ENCODE measurements at regions not wholly inside any gene's neighbourhood (a gene's known extent, or its start where the extent isn't known, plus 50 kb on each side); places are given as distances from the start of the nearest gene placed in this dataset.

- ATAC-seq (ENCODE audit: insufficient read depth, low FRiP score) (no peak), DNase-seq (no peak)
- Histone ChIP-seq H3K27ac (ENCODE audit: low read depth in 1 of 2, low read length in 1 of 2) (no peak overlapping the region), H3K4me1 (ENCODE audit: control insufficient read depth in 5 of 5, insufficient read depth in 5 of 5, low read length in 5 of 5) (peaks cover 0 to 10% (median 0%) of the 10 kb centered on the region in 5 donors), H3K4me3 (no peak overlapping the region), H3K27me3 (ENCODE audit: control insufficient read depth in 3 of 3, insufficient read depth in 3 of 3, low read length in 2 of 3) (peaks cover 0 to 12% (median 2%) of the 10 kb centered on the region in 3 donors), H3K9ac (ENCODE audit: insufficient read depth in 1 of 2, low read length in 2 of 2) (no peak overlapping the region), H3K36me3 (ENCODE audit: control insufficient read depth in 4 of 4, insufficient read depth in 4 of 4, low read length in 4 of 4) (no peaks in the 10 kb centered on the region), H3K9me3 (ENCODE audit: control insufficient read depth in 4 of 4, insufficient read depth in 3 of 4, low read length in 3 of 4) (peaks cover 0 to 6% (median 3%) of the 10 kb centered on the region in 4 donors)
- WGBS, 2 donors: 95 to 98% methylated on average over 3 of the region's 3 CpGs
- no peak for TF ChIP-seq CTCF (IDR thresholded peaks at IDR 0.05; ENCODE audit: control extremely low read depth, extremely low read depth)
Observed at GRCh38 chr6:170145272-170145592, 145.6 kb downstream of the DLL1 start.

- Histone ChIP-seq H3K4me3 (no peak overlapping the region), H3K9ac (ENCODE audit: insufficient read depth in 1 of 2, low read length in 2 of 2) (no peak overlapping the region), H3K27me3 (ENCODE audit: control insufficient read depth in 3 of 3, insufficient read depth in 3 of 3, low read length in 2 of 3) (peaks cover 0 to 12% (median 2%) of the 10 kb centered on the region in 3 donors), H3K4me1 (ENCODE audit: control insufficient read depth in 5 of 5, insufficient read depth in 5 of 5, low read length in 5 of 5) (peaks cover 0 to 10% (median 0%) of the 10 kb centered on the region in 5 donors), H3K9me3 (ENCODE audit: control insufficient read depth in 4 of 4, insufficient read depth in 3 of 4, low read length in 3 of 4) (peaks cover 0 to 6% (median 3%) of the 10 kb centered on the region in 4 donors), H3K27ac (ENCODE audit: low read depth in 1 of 2, low read length in 1 of 2) (no peak overlapping the region), H3K36me3 (ENCODE audit: control insufficient read depth in 4 of 4, insufficient read depth in 4 of 4, low read length in 4 of 4) (no peaks in the 10 kb centered on the region)
- 64 to 75% methylated on average over 4 of the region's 4 CpGs for WGBS, 2 donors
- DNase-seq (no peak), ATAC-seq (ENCODE audit: insufficient read depth, low FRiP score) (no peak)
- no peak for TF ChIP-seq CTCF (IDR thresholded peaks at IDR 0.05; ENCODE audit: control extremely low read depth, extremely low read depth)
Observed at GRCh38 chr6:170144571-170145271, 146.2 kb downstream of the DLL1 start.

- Histone ChIP-seq H3K4me3 (no peak overlapping the region), H3K27me3 (ENCODE audit: control insufficient read depth in 3 of 3, insufficient read depth in 3 of 3, low read length in 2 of 3) (peaks cover 0 to 10% (median 1%) of the 10 kb centered on the region in 3 donors), H3K9ac (ENCODE audit: insufficient read depth in 1 of 2, low read length in 2 of 2) (no peak overlapping the region), H3K9me3 (ENCODE audit: control insufficient read depth in 4 of 4, insufficient read depth in 3 of 4, low read length in 3 of 4) (peaks cover 0 to 12% (median 3%) of the 10 kb centered on the region in 4 donors), H3K27ac (ENCODE audit: low read depth in 1 of 2, low read length in 1 of 2) (no peak overlapping the region), H3K36me3 (ENCODE audit: control insufficient read depth in 4 of 4, insufficient read depth in 4 of 4, low read length in 4 of 4) (no peaks in the 10 kb centered on the region), H3K4me1 (ENCODE audit: control insufficient read depth in 5 of 5, insufficient read depth in 5 of 5, low read length in 5 of 5) (peaks cover 0 to 13% (median 0%) of the 10 kb centered on the region in 5 donors)
- ATAC-seq (ENCODE audit: insufficient read depth, low FRiP score) (no peak), DNase-seq (no peak)
- no peak for TF ChIP-seq CTCF (IDR thresholded peaks at IDR 0.05; ENCODE audit: control extremely low read depth, extremely low read depth)
- WGBS, 2 donors: 71 to 87% methylated on average over 14 of the region's 14 CpGs
Observed at GRCh38 chr6:170143401-170144150, 147.3 kb downstream of the DLL1 start.

Data from lung (tissue), 11 donors.